Epithelial cell of proximal tubule (primary cell): ENCODE measurements at regions not wholly inside any gene's neighbourhood (a gene's known extent, or its start where the extent isn't known, plus 50 kb on each side); places are given as distances from the start of the nearest gene placed in this dataset.

Experiments used
- DNase-seq: peaks from one replicate; pipeline ENCODE4 v3.0.0-alpha.2; 2011; ENCODE audit warnings: low read depth
- H3K4me3 ChIP-seq: 2 replicates; pipeline ENCODE4 v1.5.1; 2011; ENCODE audit warnings: low read depth, mild to moderate bottlenecking, low read length
- CTCF ChIP-seq: conservative IDR thresholded peaks from 2 replicates; pipeline ENCODE4 v1.5.1; 2012; ENCODE audit warnings: low read depth, mild to moderate bottlenecking, low read length

DNA sequence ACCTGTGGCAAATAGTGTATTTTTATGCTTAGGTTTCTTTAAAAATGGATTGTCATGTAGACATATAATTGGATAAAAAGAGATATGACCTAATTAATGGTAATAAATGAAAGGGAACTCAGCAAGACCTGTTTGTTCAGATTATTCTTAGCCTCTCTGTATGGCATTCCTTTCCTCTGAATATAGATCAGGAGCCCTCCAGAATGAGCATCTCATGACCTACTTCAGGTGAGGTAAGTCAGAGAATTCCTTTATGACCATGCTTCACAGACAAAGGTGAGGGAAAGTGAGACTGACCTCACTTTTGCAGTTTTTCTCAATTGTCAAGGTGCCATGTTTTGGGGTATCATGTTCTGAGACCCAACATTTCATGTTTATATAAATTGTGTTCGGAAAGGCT is 1744.3 kb upstream of the PIK3C3 start:
- no peak for DNase-seq
- no peak overlapping the region for H3K4me3 ChIP-seq
- no peak for TF ChIP-seq CTCF

GRCh38 chr18:40208958-40209357 is 1746.1 kb upstream of the PIK3C3 start:
- TF ChIP-seq CTCF: no peak
- H3K4me3 ChIP-seq: no peak overlapping the region
- no peak for DNase-seq

GRCh38 chr18:40197711-40198110 is 1757.3 kb upstream of the PIK3C3 start:
- no peak for DNase-seq
- H3K4me3 ChIP-seq: no peak overlapping the region
- TF ChIP-seq CTCF: no peak

DNA sequence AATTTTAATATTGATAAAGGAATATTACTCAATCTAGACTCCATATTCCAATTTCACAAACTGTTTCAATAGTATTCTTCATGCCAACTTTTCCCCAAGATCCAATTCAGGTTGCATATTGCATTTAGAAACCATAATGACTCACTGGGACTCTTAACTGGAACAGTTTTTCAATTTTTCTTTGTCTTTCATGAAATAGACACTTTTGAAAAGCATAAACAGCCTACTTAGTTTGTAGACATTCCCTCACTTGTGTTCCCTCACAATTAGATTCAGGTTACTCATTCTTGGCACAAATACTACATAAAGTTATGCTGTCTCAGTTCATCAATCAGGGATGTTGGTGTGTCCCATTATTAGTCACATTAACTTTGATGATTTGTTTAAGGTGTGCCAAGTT is 1768.4 kb upstream of the PIK3C3 start:
- DNase-seq: no peak
- no peak overlapping the region for H3K4me3 ChIP-seq
- TF ChIP-seq CTCF: no peak

- TF ChIP-seq CTCF: no peak
- no peak overlapping the region for H3K4me3 ChIP-seq
- DNase-seq: no peak
Measured at GRCh38 chr18:40179729-40180461, 1775.1 kb upstream of the PIK3C3 start.

DNA sequence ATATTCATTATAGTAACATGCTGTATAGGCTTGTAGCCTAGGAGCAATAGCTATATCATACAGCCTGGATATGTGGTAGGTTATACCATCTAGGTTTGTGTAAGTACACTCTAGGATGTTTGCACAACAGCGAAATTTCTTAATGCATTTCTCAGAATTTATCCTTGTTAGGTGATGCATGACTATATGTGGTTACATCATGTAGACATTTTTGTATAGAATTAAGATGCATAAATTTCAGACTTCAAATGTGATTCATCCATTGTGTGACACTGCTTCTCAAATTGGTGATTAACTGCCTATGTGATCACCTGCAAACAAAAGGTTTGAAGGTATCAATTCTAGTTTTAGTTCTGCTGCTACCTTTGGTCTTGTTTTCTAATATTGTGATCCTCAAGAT is 1787.0 kb upstream of the PIK3C3 start:
- no peak overlapping the region for H3K4me3 ChIP-seq
- no peak for TF ChIP-seq CTCF
- no peak for DNase-seq

DNA sequence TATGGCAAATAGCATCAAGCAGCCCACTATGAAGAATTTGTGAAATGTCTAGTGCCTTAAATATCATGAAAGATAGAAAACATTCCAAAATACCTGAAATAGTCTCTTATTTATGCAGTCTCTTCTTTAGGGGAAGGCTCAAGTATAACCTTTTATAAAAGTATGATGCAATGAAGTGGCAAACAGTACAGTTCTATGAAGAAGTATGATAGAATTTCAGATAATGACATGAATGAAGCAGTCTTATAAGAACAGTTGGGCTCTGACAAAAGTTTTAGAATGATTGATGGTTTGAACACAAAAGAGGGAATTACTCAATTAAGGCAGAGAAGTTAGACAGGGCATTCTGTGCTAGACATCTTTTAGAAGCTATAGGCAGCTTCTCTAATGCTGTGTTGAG is 1791.8 kb upstream of the PIK3C3 start:
- TF ChIP-seq CTCF: no peak
- no peak for DNase-seq
- no peak overlapping the region for H3K4me3 ChIP-seq
